HG03442 (cell line): ENCODE measurements at regions not wholly inside any gene's neighbourhood (a gene's known extent, or its start where the extent isn't known, plus 50 kb on each side); places are given as distances from the start of the nearest gene placed in this dataset.

Experiments used
- ATAC-seq: cut with Tn5 transposase; IDR thresholded peaks from one replicate; pipeline ENCODE4 v1.9.1; 2021; ENCODE audit warnings: mild to moderate bottlenecking, moderate library complexity; ENCODE audit not compliant: unreplicated experiment

GRCh38 chr19:31553112-31553845 lies 204.0 kb upstream of the TSHZ3 start:
- ATAC-seq, result no peak

DNA sequence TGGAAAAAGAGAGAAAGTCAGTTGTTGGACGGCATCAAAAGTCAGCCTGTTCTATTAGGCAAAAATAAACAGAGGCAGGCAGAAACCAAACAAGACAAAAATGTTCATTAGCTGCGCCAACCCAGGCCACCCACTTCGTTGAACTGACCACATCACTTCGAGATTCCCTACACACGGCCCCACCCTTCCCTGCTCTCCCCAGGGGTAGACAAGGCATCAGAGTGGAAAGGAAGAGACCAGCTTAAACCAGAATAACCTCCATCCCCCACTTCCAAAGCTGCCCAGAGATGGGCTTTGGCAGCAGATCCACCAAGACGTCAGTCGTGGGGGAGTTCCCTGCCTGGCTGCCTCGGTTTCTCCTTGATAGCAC lies 204.6 kb upstream of the TSHZ3 start:
- ATAC-seq, result no peak

DNA sequence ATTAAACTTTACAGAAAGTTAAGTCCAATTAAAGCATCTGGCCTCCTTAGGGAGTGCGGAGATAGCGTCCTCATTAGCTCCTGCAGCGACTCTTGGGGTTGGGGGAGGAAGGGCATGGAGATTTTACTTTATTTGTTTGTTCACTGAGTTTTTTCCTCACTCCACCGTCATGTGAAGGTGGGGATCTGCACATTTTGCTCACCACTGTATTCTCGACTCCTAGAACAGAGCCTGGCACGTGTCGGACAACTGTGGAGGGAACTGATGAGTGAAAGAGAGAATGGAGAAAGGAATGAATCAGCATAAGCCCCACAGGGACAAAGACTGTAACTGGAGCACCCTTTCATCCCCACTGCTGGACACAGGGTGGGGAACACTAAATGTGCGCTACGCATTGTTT lies 205.1 kb upstream of the TSHZ3 start:
- ATAC-seq, result no peak

GRCh38 chr19:31555634-31556215 lies 206.5 kb upstream of the TSHZ3 start:
- no peak for ATAC-seq

DNA sequence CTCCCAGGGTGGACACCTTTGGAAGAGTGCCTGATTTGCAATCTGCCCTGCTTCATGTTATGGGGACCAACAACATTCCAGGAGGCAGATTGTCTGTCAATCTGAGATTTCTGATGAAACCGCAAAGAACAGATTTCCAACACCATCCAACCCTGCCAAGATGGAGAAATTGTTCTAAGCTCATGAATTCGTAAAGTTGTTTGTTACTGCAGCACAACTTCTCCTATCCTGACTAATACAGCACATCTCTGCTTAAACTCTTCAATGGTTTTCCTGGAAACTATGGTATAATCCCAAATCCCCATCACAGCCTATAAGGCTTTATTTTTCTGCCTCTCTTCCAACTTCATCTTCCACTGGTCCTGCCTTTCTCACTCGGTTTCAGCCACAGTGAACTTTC lies 210.3 kb upstream of the TSHZ3 start:
- no peak for ATAC-seq

DNA sequence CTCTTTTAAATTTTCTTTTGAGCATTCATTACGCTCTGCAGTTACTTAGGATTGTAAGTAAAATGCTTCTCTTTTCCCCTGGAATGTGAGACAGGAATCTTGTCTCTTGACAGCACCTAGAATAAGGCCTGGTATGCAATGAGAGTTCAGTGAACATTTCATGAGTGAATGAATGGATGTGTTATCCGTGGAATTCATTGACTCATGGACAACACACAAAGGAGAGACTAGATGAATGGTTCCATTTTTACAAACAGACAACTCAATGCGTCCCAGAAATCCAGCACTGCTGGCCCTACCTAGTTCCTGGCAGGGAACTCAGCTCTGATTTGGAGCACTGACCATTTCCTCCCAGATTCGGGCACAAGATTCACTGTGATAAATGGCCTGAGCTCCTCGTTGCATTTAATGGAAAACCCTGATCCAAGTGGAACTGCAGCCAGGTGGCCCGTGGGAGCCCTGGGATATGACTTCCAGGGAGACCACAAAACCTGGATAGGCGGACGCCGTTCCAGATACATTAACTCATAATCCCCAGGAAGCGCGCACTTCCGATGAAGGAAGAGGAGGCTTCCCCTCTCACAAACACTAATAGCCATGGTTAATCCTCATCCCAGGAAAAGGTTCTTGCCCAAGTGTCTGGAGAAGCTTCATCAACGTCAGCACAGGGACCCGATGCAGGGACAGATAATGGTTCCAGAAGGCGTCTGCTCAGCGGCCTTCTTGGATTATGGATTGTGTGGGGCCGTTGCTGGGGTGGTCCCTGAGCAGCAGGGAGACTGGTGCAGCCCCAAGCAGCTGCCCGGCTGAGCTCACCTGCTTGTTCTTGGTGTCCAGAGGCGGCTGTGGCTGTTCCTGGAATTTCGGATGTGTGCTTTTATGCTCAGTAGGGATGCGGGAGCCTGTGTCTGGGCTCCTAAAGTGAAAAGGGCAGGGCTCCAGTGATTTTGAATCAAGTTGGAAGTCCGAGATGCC lies 211.1 kb upstream of the TSHZ3 start:
- ATAC-seq, result no peak

DNA sequence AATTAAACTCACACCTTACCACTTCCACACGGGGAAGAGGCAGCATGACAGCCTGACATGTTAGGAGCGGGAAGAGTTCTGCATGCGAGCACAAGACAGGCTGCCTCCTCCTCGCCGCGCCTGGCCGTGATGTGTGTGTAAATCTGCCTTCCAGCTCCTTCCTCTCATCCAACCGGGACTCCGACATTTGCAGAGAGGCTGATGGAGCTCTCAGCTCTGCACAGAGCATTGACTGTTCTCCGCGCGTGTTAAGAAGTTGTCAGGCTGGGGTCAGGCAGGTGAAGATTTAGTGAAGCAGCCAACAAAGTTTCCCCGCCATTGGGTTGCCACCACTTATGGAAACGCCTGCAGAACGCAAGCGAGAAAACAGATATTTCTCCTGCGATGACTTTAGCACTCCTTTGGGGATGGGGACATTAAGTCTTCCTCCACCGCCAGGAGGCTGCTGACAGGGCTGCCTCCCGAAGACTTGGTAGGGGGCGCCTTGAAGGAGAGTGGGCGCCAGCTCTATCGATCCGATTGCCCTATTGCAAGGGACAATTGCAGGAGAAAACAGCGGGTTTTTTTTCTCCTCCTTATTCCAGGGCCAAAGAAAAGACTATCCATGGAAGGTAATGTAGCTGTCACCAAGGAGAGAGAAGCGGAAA lies 213.9 kb upstream of the TSHZ3 start:
- ATAC-seq, result no peak

DNA sequence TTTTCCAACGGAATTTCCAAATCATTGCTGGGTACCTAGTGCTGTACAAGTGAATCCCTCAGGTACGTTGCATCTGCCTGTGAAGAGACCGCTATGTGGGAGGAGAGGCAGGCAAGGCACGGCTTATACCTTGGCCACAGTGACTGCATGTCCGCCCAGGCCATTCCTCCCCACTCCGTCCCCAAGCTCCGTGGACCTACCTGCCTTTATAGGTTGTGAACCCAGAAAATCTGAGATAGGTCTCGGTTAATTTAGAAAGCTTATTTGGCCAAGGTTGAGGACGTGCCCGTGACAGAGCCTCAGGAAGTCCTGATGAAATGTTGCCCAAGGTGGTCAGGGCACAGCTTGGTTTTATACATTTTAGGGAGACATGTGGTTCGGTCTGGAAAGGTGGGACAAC lies 218.5 kb upstream of the TSHZ3 start:
- no peak for ATAC-seq

GRCh38 chr19:31568724-31569123 lies 219.5 kb upstream of the TSHZ3 start:
- no peak for ATAC-seq

DNA sequence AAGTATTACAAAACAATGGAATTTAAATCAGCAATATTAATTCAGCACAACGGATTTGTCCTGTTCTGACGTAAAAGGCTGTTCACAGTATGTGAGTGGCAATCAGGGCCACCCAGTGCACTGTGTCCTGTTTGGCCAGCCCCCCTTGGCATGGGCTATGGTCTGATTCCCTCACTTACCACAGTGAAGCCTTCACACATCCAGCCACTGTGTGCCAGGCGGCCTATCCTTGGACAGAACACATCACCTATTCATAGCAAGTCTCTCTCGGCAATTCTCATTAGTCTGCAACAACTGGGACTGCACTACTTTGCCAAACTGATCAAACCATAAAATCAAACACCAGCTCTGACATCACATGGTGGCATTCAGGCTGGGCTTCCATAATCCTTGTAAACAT lies 221.5 kb upstream of the TSHZ3 start:
- no peak for ATAC-seq

DNA sequence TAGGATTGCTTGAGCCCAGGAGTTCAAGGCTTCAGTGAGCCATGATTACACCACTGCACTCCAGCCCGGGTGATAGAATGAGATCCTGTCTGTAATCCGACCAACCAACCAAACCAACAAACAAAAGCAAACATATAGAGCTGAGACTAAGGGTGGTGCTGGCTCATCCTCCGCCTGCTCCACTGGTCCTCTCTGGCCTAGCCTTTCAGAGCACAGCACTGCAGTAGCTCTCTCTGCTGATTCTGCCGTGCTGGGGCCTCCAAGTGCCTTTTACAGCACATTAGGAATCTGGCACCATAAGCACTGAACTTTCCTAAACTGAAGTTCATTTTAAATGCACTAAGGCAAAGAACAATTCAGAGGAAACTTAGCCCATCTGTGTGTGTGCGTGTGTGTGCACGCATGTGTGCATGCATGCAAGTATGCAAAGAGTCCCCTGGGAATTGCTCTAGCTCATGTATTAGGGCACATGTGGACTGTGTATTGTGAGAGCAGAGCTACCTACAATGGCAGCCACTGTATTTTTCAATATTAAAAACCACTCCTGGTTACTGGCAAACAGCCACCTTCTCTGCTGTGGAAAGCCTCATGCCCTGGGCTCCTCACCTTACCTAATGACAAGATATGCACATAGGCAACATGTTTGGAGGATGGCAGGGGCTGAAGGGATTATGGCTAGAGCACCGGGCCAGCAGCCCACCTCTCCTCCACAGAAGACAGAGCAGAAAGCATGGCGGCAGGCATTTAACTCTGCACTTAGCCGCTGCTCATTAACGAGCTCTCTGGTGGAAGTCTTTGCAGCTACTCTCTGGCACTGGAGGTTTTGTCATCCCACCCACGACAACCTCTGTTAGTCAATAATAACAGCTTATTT lies 223.1 kb upstream of the TSHZ3 start:
- no peak for ATAC-seq

- ATAC-seq, result no peak
These were observed 223.7 kb upstream of the TSHZ3 start for GRCh38 chr19:31572976-31573298.

- no peak for ATAC-seq
These were observed 225.2 kb upstream of the TSHZ3 start for GRCh38 chr19:31574251-31574973.

DNA sequence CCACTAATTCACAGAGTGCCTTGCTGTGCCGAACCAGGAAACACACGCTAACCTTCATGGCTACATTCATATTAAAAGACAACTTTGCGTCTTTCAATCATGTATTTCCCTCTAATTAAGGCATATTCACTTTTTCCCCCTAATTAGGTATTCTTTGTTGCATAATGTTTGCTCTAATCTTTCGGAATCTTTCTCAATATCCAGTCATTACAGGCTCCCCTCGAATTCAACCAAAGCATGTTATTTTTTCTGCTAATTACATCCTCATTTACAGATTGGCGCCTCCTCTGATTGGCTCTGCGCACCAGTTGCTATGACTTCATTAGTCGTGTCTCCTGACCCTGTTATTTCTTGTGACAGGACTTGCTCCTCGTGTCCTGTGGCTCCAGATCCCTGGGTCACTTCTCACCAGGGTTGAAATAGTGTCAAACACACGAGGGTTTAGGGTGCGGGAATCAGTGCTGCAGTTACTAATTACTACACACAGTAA lies 226.7 kb upstream of the TSHZ3 start:
- ATAC-seq, result no peak

- no peak for ATAC-seq
These were observed 229.1 kb upstream of the TSHZ3 start for GRCh38 chr19:31578326-31578725.

DNA sequence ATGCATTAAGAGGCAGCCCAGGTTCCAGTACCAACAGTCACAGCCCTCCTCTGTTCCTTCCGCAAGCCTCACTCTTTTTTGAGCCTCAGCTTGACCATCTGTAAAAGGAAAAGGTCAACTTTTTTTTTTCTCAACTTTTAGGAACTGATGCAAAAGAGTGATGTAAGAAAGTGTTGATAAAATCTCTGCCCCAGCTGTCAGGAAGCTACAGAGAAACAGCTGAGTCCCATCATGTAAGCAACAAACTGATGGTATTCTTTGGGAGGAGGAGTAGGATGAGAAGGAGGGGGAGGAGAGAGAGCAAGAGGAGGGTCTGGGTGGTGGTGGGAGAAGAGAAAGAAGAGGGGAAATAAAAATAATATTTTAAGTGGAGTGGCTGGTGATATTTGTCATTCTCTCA lies 233.9 kb upstream of the TSHZ3 start:
- no peak for ATAC-seq

DNA sequence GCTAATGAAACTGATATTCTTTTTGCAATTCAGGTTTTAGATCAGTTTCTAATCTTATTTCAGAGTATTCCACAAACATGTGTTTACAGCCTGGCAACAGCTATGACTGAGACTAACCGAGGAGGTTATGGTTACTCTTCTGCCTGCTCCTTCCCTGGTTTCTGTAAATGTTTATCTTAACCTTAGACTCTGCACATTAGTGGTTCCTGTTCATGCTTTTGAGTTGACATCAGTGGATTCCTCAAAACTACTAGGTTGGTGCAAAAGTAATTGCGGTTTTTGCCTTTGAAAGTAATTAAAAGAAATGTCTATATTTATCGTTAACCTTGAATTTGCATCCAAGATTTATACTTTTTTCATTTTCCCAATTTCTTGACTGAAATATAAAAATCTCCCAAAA lies 237.0 kb upstream of the TSHZ3 start:
- ATAC-seq, result no peak

DNA sequence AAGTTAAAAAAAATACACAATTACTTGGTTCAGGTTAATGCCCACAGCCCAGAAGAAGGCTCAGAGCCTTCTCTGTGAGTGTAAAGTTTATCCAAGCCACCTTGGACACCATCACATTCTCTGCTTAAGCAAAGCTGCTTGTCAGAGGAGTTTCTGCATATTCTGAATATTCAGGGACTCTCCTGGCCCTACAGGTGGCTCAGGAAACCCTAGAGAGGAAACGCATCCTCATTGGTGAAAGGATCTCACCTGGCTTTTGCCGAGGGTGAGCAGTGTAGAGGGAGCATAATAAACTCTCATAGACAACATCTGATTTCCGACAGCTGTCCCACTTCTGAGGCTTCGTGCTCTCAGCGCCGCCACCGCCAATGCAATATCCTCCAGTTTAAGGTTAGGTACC lies 239.9 kb upstream of the TSHZ3 start:
- no peak for ATAC-seq

GRCh38 chr19:31591258-31591657 lies 242.0 kb upstream of the TSHZ3 start:
- ATAC-seq, result no peak

GRCh38 chr19:31592456-31592855 lies 243.2 kb upstream of the TSHZ3 start:
- ATAC-seq, result no peak
